GM10248 (cell line): ENCODE measurements at regions not wholly inside any gene's neighbourhood (a gene's known extent, or its start where the extent isn't known, plus 50 kb on each side); places are given as distances from the start of the nearest gene placed in this dataset.
"Not testable (repeated sequence)": the region's sequence is repeated elsewhere in the genome, so short reads cannot be mapped to it uniquely, and the experiment has no call there.

Experiments
- CTCF ChIA-PET: fragments of 300-600 bp; sonication (Branson Sonifier 250); formaldehyde crosslinking; extraction: SDS; loops from one replicate; lab custom pipeline; 2021; ENCODE audit warnings: antibody characterized with exemption; lab: Yijun Ruan, JAX
- POLR2A ChIA-PET: fragments of 350-650 bp; sonication (Branson Sonifier 250); formaldehyde crosslinking; extraction: SDS; loops from one replicate; lab custom pipeline; 2020; ENCODE audit warnings: antibody characterized with exemption; lab: Yijun Ruan, JAX
- DNase-seq: peaks from one replicate; pipeline ENCODE4 v3.0.0; 2012; ENCODE audit errors: extremely low spot score
- CTCF ChIP-seq: IDR thresholded peaks from 2 replicates; pipeline ENCODE4 v1.5.1; 2012; ENCODE audit warnings: mild to moderate bottlenecking, low read depth; ENCODE audit errors: extremely low read depth, missing control alignments, control extremely low read depth

GRCh38 chr21:35982717-35983116 lies 77.6 kb downstream of the SETD4 start:
- no peak for DNase-seq
- CTCF ChIA-PET, result interaction anchor here (1.0 kb wide), 1 partner anchor 15 kb away, joined by 3 read pairs; no protein-coding TSS in a partner anchor
- no peak for TF ChIP-seq CTCF
- POLR2A ChIA-PET, result no interaction called here

- no peak for TF ChIP-seq CTCF
- ChIA-PET CTCF (no interaction called here), POLR2A (no interaction called here)
- no peak for DNase-seq
These were observed 78.7 kb downstream of the SETD4 start for GRCh38 chr21:35981514-35982070.

GRCh38 chr21:35980821-35981220 lies 79.5 kb downstream of the SETD4 start:
- CTCF ChIA-PET, result no interaction called here
- no peak for DNase-seq
- TF ChIP-seq CTCF, result no peak
- POLR2A ChIA-PET, result no interaction called here

- DNase-seq, CTCF ChIA-PET, POLR2A ChIA-PET: not testable (repeated sequence)
These were observed 82.5 kb downstream of the SETD4 start for GRCh38 chr21:35977860-35978259.

- POLR2A ChIA-PET, result no interaction called here
- CTCF ChIA-PET, result interaction anchor here (0.6 to 1.4 kb wide), 3 partner anchors 10 to 44 kb away, joined by 3 to 5 read pairs (median 3); no protein-coding TSS in a partner anchor
- TF ChIP-seq CTCF, result no peak
- DNase-seq, result no peak
These were observed 83.4 kb downstream of the SETD4 start for GRCh38 chr21:35976929-35977328.

GRCh38 chr21:35976481-35976880 lies 83.8 kb downstream of the SETD4 start:
- ChIA-PET CTCF (interaction anchor here (0.6 to 1.4 kb wide), 4 partner anchors 9 to 106 kb away, joined by 3 to 5 read pairs (median 3); no protein-coding TSS in a partner anchor), POLR2A (no interaction called here)
- no peak for TF ChIP-seq CTCF
- DNase-seq, result no peak

GRCh38 chr21:35974775-35975174 lies 85.6 kb downstream of the SETD4 start:
- ChIA-PET CTCF (no interaction called here), POLR2A (no interaction called here)
- no peak for TF ChIP-seq CTCF
- DNase-seq, result no peak
